Thymus (tissue), 11 donors: ENCODE measurements at regions not wholly inside any gene's neighbourhood (a gene's known extent, or its start where the extent isn't known, plus 50 kb on each side); places are given as distances from the start of the nearest gene placed in this dataset.
"Not testable (repeated sequence)": the region's sequence is repeated elsewhere in the genome, so short reads cannot be mapped to it uniquely, and the experiment has no call there.

ENCODE experiments used
- DNase-seq, 9 donors: peaks; one replicate each; pipeline ENCODE4 v3.0.0-alpha.2; 2013; ENCODE audit warnings: low spot score in 9 of 9, low read depth in 6 of 9, missing footprints in 1 of 9
- H3K27ac ChIP-seq, 2 donors: one replicate each; pipeline ENCODE4 v1.5.1; 2013; ENCODE audit warnings: control low read depth in 1 of 2, low read depth in 1 of 2, low read length in 1 of 2, mild to moderate bottlenecking in 1 of 2, moderate library complexity in 1 of 2
- H3K27me3 ChIP-seq, 2 donors: one replicate each; pipeline ENCODE4 v1.5.1; 2013; ENCODE audit warnings: low read length in 1 of 2; ENCODE audit not compliant: control insufficient read depth in 2 of 2, insufficient read depth in 1 of 2
- H3K36me3 ChIP-seq, 2 donors: one replicate each; pipeline ENCODE4 v1.5.1; 2013; ENCODE audit warnings: low read length in 1 of 2, mild to moderate bottlenecking in 1 of 2, moderate library complexity in 1 of 2; ENCODE audit not compliant: control insufficient read depth in 2 of 2, insufficient read depth in 2 of 2
- H3K4me1 ChIP-seq, 2 donors: one replicate each; pipeline ENCODE4 v1.5.1; 2013; ENCODE audit warnings: low read length in 2 of 2; ENCODE audit not compliant: control insufficient read depth in 2 of 2, insufficient read depth in 2 of 2
- H3K4me3 ChIP-seq, 2 donors: one replicate each; pipeline ENCODE4 v1.5.1; 2013; ENCODE audit warnings: low read length in 2 of 2, control low read depth in 1 of 2, mild to moderate bottlenecking in 1 of 2
- H3K9me3 ChIP-seq, 2 donors: one replicate each; pipeline ENCODE4 v1.5.1; 2013; ENCODE audit warnings: low read length in 1 of 2, mild to moderate bottlenecking in 1 of 2; ENCODE audit not compliant: control insufficient read depth in 2 of 2, insufficient read depth in 1 of 2
- WGBS: extraction: QIAGEN DNeasy Blood & Tissue Kit; methylation state at CpG from one replicate; pipeline ENCODE4 v1.1.7; 2013; 5-methylcytosine and 5-hydroxymethylcytosine counted together
- donor health status: healthy.

GRCh38 chr2:223487214-223487846 is 114.8 kb downstream of the SCG2 start:
- no peak overlapping the region for H3K4me3 ChIP-seq
- 81% methylated on average over 2 of the region's 2 CpGs for WGBS
- H3K27me3 ChIP-seq = no peaks in the 10 kb centered on the region
- no peak for DNase-seq
- H3K27ac ChIP-seq = no peak overlapping the region
- H3K36me3 ChIP-seq = no peaks in the 10 kb centered on the region
- H3K4me1 ChIP-seq = no peaks in the 10 kb centered on the region
- H3K9me3 ChIP-seq = no peaks in the 10 kb centered on the region

- Histone ChIP-seq H3K4me1 (no peaks in the 10 kb centered on the region), H3K36me3 (no peaks in the 10 kb centered on the region), H3K4me3 (no peak overlapping the region), H3K27me3 (no peaks in the 10 kb centered on the region), H3K9me3 (no peaks in the 10 kb centered on the region), H3K27ac (no peak overlapping the region)
- DNase-seq = no peak
- WGBS = 51% methylated on average over 4 of the region's 4 CpGs
Measured at GRCh38 chr2:223488814-223489213, 113.3 kb downstream of the SCG2 start.

GRCh38 chr2:223494496-223494895 is 107.7 kb downstream of the SCG2 start:
- no peak overlapping the region for H3K4me3 ChIP-seq
- H3K27me3 ChIP-seq = no peaks in the 10 kb centered on the region
- 90% methylated on average over 2 of the region's 2 CpGs for WGBS
- H3K27ac ChIP-seq = no peak overlapping the region
- no peaks in the 10 kb centered on the region for H3K36me3 ChIP-seq
- no peak for DNase-seq
- no peaks in the 10 kb centered on the region for H3K9me3 ChIP-seq
- H3K4me1 ChIP-seq = no peaks in the 10 kb centered on the region

- Histone ChIP-seq H3K27ac (no peak overlapping the region), H3K27me3 (no peaks in the 10 kb centered on the region), H3K4me1 (no peaks in the 10 kb centered on the region), H3K4me3 (no peak overlapping the region), H3K36me3 (no peaks in the 10 kb centered on the region), H3K9me3 (no peaks in the 10 kb centered on the region)
- no peak for DNase-seq
- WGBS = 64% methylated on average over 2 of the region's 2 CpGs
Measured at GRCh38 chr2:223494942-223495341, 107.2 kb downstream of the SCG2 start.

GRCh38 chr2:223496853-223497252 is 105.3 kb downstream of the SCG2 start:
- H3K36me3 ChIP-seq, H3K27ac ChIP-seq, DNase-seq, H3K4me3 ChIP-seq, H3K27me3 ChIP-seq, H3K4me1 ChIP-seq, H3K9me3 ChIP-seq: not testable (repeated sequence)
- WGBS = 89% methylated on average over 2 of the region's 2 CpGs

GRCh38 chr2:223500709-223501108 is 101.5 kb downstream of the SCG2 start:
- Histone ChIP-seq H3K36me3 (no peaks in the 10 kb centered on the region), H3K9me3 (no peaks in the 10 kb centered on the region), H3K4me3 (no peak overlapping the region), H3K27ac (no peak overlapping the region), H3K4me1 (no peaks in the 10 kb centered on the region), H3K27me3 (no peaks in the 10 kb centered on the region)
- 96% methylated on average over 6 of the region's 6 CpGs for WGBS
- DNase-seq = no peak

GRCh38 chr2:223501641-223502040 is 100.5 kb downstream of the SCG2 start:
- no peak overlapping the region for H3K4me3 ChIP-seq
- H3K27ac ChIP-seq = no peak overlapping the region
- H3K4me1 ChIP-seq = no peaks in the 10 kb centered on the region
- no peaks in the 10 kb centered on the region for H3K27me3 ChIP-seq
- no peaks in the 10 kb centered on the region for H3K36me3 ChIP-seq
- DNase-seq = no peak
- WGBS = 93% methylated on average over 2 of the region's 2 CpGs
- no peaks in the 10 kb centered on the region for H3K9me3 ChIP-seq

GRCh38 chr2:223503746-223504145 is 98.4 kb downstream of the SCG2 start:
- 74% methylated on average over 3 of the region's 3 CpGs for WGBS
- Histone ChIP-seq H3K4me3 (no peak overlapping the region), H3K4me1 (no peaks in the 10 kb centered on the region), H3K36me3 (no peaks in the 10 kb centered on the region), H3K27ac (no peak overlapping the region), H3K27me3 (no peaks in the 10 kb centered on the region), H3K9me3 (no peaks in the 10 kb centered on the region)
- no peak for DNase-seq

GRCh38 chr2:223508372-223508771 is 93.8 kb downstream of the SCG2 start:
- Histone ChIP-seq H3K4me3 (no peak overlapping the region), H3K9me3 (no peaks in the 10 kb centered on the region), H3K4me1 (no peaks in the 10 kb centered on the region), H3K27me3 (no peaks in the 10 kb centered on the region), H3K27ac (no peak overlapping the region), H3K36me3 (no peaks in the 10 kb centered on the region)
- WGBS = 80% methylated on average over 3 of the region's 3 CpGs
- no peak for DNase-seq

GRCh38 chr2:223510713-223511112 is 91.4 kb downstream of the SCG2 start:
- WGBS = 86% methylated on average over 4 of the region's 4 CpGs
- H3K4me3 ChIP-seq = no peak overlapping the region
- H3K27me3 ChIP-seq = no peaks in the 10 kb centered on the region
- H3K27ac ChIP-seq = no peak overlapping the region
- DNase-seq = no peak
- H3K9me3 ChIP-seq = no peaks in the 10 kb centered on the region
- H3K4me1 ChIP-seq = no peaks in the 10 kb centered on the region
- no peaks in the 10 kb centered on the region for H3K36me3 ChIP-seq
